ENCODE measurements at regions not wholly inside any gene's neighbourhood (a gene's known extent, or its start where the extent isn't known, plus 50 kb on each side); places are given as distances from the start of the nearest gene placed in this dataset.

GRCh38 chr1:166368030-166368429 lies 201.2 kb upstream of the FAM78B start:
- no peak overlapping the region for H3K27ac ChIP-seq (ENCODE audit: insufficient read depth, low read depth, low read length)
- no peak overlapping the region for H3K9ac ChIP-seq (replicated peaks; ENCODE audit: extremely low read depth, insufficient read depth, low read length)
- no peaks in the 10 kb centered on the region for H3K27me3 ChIP-seq (ENCODE audit: control insufficient read depth in 2 of 2, insufficient read depth in 2 of 2, low read length in 2 of 2)
- no peak overlapping the region for H2AFZ ChIP-seq (ENCODE audit: low read depth, low read length)
- no peaks in the 10 kb centered on the region for H3K36me3 ChIP-seq (ENCODE audit: control insufficient read depth in 2 of 2, extremely low read depth in 1 of 2, insufficient read depth in 2 of 2, low read length in 2 of 2)
- ChIA-PET POLR2A (no interaction called here), CTCF (no interaction called here)
- FAIRE-seq (no peak), DNase-seq (ENCODE audit: low read depth, low spot score) (no peak)
- H3K9me3 ChIP-seq (replicated peaks; ENCODE audit: control insufficient read depth, insufficient read depth, low read length): peaks cover 8% of the 10 kb centered on the region
- TF ChIP-seq JUN (IDR thresholded peaks at IDR 0.05; ENCODE audit: borderline replicate concordance, insufficient read depth, insufficient read length, low read depth) (no peak), MAX (IDR thresholded peaks at IDR 0.05; ENCODE audit: insufficient read depth, insufficient read length) (no peak), EZH2 (IDR thresholded peaks at IDR 0.05; ENCODE audit: borderline replicate concordance, low read depth, low read length, severe bottlenecking) (no peak), POLR2A (IDR thresholded peaks at IDR 0.05; ENCODE audit: low read depth, low read length) (no peak), GATA2 (IDR thresholded peaks at IDR 0.05; ENCODE audit: insufficient read depth, insufficient read length, low read depth, low read length) (no peak), MYC (IDR thresholded peaks at IDR 0.05; ENCODE audit: low read depth, low read length) (no peak), FOS (IDR thresholded peaks at IDR 0.05; ENCODE audit: borderline replicate concordance, insufficient read depth, low read length) (no peak), POLR2AphosphoS5 (IDR thresholded peaks at IDR 0.05; ENCODE audit: insufficient read depth, low read depth, low read length) (no peak), CTCF (IDR thresholded peaks at IDR 0.05; ENCODE audit: extremely low read depth in 1 of 2, insufficient read depth in 1 of 2, low read depth in 1 of 2, low read length in 2 of 2) (no peak)
- no peaks in the 10 kb centered on the region for H3K79me2 ChIP-seq (ENCODE audit: control insufficient read depth, insufficient read depth, low read length)
- intact Hi-C loops (cut with micrococcal nuclease) (no loop called here), dilution Hi-C loops (cut with MboI; ENCODE audit: extremely low pct_ligation_motif_present, low sequenced_read_pairs) (no loop called here)
- no peaks in the 10 kb centered on the region for H3K9me1 ChIP-seq (replicated peaks; ENCODE audit: control insufficient read depth, extremely low read depth, insufficient read depth, low read length)
- BruUV-seq (replicated peaks): no TSS peak
- no peak overlapping the region for H3K4me3 ChIP-seq (replicated peaks in 1 of 3; ENCODE audit: insufficient read depth in 1 of 3, low read depth in 1 of 3, low read length in 3 of 3)
- no peaks in the 10 kb centered on the region for H3K4me1 ChIP-seq (ENCODE audit: control insufficient read depth, extremely low read depth, insufficient read depth, low read length)
- H3K4me2 ChIP-seq (ENCODE audit: insufficient read depth, low read length): no peak overlapping the region
- H4K20me1 ChIP-seq (replicated peaks; ENCODE audit: control insufficient read depth, extremely low read depth, insufficient read depth, low read length): no peaks in the 10 kb centered on the region

All from endothelial cell of umbilical vein (primary cell).